ENCODE measurements at regions not wholly inside any gene's neighbourhood (a gene's known extent, or its start where the extent isn't known, plus 50 kb on each side); places are given as distances from the start of the nearest gene placed in this dataset.

DNA sequence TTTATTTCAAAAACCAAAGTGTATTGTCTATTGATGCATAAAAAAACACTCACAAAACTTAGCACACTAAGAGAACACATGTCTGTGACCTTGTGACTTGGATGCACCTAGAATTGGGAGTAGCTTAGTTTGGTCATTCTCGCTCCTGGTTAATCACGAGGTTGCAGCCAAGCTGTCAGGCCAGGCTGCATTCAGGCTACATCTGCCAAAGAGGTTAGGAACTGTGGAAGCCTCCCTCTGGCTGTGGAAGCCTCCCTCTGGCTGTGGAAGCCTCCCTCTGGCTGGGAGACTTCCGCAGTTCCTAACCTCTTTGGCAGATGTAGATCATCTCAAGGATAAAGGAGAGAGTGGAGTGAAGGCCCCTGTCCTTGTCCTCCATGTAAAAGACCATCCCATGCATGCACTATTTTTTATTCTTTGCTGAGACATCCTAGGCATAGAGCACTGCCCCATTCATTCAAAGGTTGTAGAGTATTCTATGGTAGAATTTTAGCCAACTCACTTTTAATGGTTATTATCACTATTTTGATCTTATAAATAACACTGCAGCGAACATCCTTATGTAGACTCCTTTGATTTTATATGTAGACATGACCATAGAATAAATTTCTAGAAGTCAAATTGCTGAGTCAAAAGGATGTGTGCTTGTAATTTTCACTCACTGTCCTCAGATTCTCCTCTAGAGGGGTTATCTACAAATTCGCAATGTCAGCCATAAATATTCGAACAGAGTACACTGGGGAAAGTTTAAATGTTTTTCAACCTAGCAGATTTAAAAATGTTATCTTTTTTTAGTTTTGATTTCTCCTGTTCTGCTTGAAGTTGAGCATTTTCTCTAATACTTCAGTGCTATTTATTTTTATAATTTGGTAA is 63.0 kb upstream of the IGLL5 start:
- H3K4me3 ChIP-seq, result no peak overlapping the region
- no peak for TF ChIP-seq POLR2A (IDR thresholded peaks at IDR 0.05)
- TF ChIP-seq EP300 (IDR thresholded peaks at IDR 0.05), result no peak
- TF ChIP-seq, protein P1, sequence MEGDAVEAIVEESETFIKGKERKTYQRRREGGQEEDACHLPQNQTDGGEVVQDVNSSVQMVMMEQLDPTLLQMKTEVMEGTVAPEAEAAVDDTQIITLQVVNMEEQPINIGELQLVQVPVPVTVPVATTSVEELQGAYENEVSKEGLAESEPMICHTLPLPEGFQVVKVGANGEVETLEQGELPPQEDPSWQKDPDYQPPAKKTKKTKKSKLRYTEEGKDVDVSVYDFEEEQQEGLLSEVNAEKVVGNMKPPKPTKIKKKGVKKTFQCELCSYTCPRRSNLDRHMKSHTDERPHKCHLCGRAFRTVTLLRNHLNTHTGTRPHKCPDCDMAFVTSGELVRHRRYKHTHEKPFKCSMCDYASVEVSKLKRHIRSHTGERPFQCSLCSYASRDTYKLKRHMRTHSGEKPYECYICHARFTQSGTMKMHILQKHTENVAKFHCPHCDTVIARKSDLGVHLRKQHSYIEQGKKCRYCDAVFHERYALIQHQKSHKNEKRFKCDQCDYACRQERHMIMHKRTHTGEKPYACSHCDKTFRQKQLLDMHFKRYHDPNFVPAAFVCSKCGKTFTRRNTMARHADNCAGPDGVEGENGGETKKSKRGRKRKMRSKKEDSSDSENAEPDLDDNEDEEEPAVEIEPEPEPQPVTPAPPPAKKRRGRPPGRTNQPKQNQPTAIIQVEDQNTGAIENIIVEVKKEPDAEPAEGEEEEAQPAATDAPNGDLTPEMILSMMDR (IDR thresholded peaks at IDR 0.05), result no peak
- H3K27ac ChIP-seq, result no peak overlapping the region
- DNase-seq (ENCODE audit: low spot score in 2 of 2), result no peak
- no peaks in the 10 kb centered on the region for H3K27me3 ChIP-seq
- H3K4me1 ChIP-seq, result peaks cover 0 to 11% (median 0%) of the 10 kb centered on the region in 4 donors
- WGBS, 2 donors, result 78 to 79% methylated on average over 6 of the region's 6 CpGs
- H3K36me3 ChIP-seq, result no peaks in the 10 kb centered on the region
- H3K9me3 ChIP-seq, result no peaks in the 10 kb centered on the region

DNA sequence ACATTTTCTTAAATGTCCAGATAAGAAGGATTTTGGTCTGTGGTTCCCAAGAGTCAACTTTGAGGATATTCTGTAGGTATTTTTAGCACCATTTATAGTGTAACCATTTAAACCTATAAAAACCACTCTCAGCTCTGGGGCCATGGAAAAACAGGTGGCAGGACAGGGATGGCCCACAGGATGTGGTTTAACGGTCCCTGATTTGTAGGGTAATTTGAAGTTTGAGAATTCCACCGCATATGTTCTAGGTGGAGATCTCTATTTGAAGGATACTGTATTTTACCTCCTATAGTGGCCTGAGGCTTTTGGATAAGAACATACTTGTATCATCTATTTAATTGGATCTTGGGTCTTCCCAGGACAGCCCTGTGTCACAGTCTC is 62.4 kb upstream of the IGLL5 start:
- Histone ChIP-seq H3K4me3 (no peak overlapping the region), H3K36me3 (no peaks in the 10 kb centered on the region), H3K27ac (no peak overlapping the region), H3K4me1 (peaks cover 0 to 11% (median 0%) of the 10 kb centered on the region in 4 donors), H3K9me3 (peaks cover 0 to 2% (median 0%) of the 10 kb centered on the region in 4 donors), H3K27me3 (no peaks in the 10 kb centered on the region)
- TF ChIP-seq POLR2A (IDR thresholded peaks at IDR 0.05) (no peak), EP300 (IDR thresholded peaks at IDR 0.05) (no peak)
- TF ChIP-seq, protein P1 (IDR thresholded peaks at IDR 0.05), result no peak
- DNase-seq (ENCODE audit: low spot score in 2 of 2), result no peak
- WGBS, 2 donors, result 71% methylated on average over 2 of the region's 2 CpGs

DNA sequence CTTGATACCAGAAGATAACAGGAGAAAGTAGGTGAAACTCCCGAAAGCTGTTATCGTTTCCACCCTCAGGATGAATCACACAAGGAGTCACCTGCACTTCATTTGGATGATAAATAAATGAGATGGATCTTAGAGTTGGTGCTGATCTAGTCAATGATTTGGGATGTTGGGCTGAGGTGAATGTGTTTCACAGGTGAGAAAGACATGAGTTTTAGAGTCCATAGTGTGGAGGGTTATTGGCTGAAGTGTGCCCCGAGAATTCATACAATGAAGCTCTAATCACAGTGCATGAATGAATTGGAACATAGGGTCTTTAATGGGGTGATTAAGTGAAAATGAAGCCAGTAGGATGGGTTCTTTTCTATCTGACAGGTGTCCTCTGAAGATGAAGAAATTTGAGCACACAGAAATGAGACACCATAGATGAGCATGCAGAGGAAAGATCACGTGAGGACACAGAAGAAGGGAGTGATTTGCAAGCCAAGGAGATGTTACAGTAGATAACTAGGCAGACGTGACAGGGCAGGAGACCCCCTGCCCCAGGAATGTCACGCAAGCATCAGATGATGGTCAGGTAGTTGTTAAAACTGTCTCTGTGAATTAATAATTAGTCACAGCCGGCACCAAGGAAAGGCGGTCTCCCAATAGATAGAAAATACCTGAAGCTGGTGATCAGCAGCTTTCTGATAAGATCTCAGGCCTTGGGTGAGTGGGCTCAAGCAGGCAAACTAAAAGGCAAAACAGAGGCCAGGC is 60.3 kb upstream of the IGLL5 start:
- H3K36me3 ChIP-seq, result no peaks in the 10 kb centered on the region
- H3K27ac ChIP-seq, result no peak overlapping the region
- 89 to 91% methylated on average over 8 of the region's 8 CpGs for WGBS, 2 donors
- no peak for TF ChIP-seq EP300 (IDR thresholded peaks at IDR 0.05)
- TF ChIP-seq POLR2A (IDR thresholded peaks at IDR 0.05), result no peak
- TF ChIP-seq, protein P1 (IDR thresholded peaks at IDR 0.05), result no peak
- H3K27me3 ChIP-seq, result no peaks in the 10 kb centered on the region
- no peak overlapping the region for H3K4me3 ChIP-seq
- peaks cover 0 to 11% (median 0%) of the 10 kb centered on the region in 4 donors for H3K4me1 ChIP-seq
- no peak for DNase-seq (ENCODE audit: low spot score in 2 of 2)
- peaks cover 0 to 12% (median 0%) of the 10 kb centered on the region in 4 donors for H3K9me3 ChIP-seq

DNA sequence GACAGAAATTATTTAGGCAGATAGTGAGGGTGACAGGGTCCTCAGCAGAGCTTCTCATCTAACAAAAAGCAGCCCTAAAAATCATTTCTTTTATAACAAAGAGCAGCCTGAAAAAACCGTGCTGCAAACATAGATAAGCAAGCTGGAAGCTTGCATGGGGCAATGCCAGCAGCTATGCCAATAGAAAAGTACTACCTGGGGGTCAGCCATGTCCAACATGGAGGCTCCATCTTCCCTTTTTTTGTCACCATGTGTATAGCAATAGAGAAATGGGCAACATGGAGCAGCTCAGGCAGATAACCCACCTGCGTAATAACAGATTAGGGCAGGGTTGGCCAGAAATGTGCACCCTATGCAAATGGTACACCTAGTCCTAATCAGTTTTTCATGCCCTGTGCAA is 57.4 kb upstream of the IGLL5 start:
- Histone ChIP-seq H3K4me1 (no peaks in the 10 kb centered on the region), H3K27me3 (no peaks in the 10 kb centered on the region), H3K4me3 (no peak overlapping the region), H3K36me3 (no peaks in the 10 kb centered on the region), H3K9me3 (peaks cover 0 to 12% (median 0%) of the 10 kb centered on the region in 4 donors), H3K27ac (no peak overlapping the region)
- WGBS, 2 donors, result 84 to 92% methylated on average over 2 of the region's 2 CpGs
- no peak for DNase-seq (ENCODE audit: low spot score in 2 of 2)
- TF ChIP-seq POLR2A (IDR thresholded peaks at IDR 0.05) (no peak), EP300 (IDR thresholded peaks at IDR 0.05) (no peak)
- TF ChIP-seq, protein P1 (IDR thresholded peaks at IDR 0.05), result no peak
